ENCODE measurements at regions not wholly inside any gene's neighbourhood (a gene's known extent, or its start where the extent isn't known, plus 50 kb on each side); places are given as distances from the start of the nearest gene placed in this dataset.

- TF ChIP-seq, protein P1, sequence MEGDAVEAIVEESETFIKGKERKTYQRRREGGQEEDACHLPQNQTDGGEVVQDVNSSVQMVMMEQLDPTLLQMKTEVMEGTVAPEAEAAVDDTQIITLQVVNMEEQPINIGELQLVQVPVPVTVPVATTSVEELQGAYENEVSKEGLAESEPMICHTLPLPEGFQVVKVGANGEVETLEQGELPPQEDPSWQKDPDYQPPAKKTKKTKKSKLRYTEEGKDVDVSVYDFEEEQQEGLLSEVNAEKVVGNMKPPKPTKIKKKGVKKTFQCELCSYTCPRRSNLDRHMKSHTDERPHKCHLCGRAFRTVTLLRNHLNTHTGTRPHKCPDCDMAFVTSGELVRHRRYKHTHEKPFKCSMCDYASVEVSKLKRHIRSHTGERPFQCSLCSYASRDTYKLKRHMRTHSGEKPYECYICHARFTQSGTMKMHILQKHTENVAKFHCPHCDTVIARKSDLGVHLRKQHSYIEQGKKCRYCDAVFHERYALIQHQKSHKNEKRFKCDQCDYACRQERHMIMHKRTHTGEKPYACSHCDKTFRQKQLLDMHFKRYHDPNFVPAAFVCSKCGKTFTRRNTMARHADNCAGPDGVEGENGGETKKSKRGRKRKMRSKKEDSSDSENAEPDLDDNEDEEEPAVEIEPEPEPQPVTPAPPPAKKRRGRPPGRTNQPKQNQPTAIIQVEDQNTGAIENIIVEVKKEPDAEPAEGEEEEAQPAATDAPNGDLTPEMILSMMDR (IDR thresholded peaks at IDR 0.05): no peak
- no peak for TF ChIP-seq ZFX (IDR thresholded peaks at IDR 0.05; ENCODE audit: borderline replicate concordance)
These were observed 71.4 kb upstream of the CDH20 start for GRCh38 chr18:61261870-61262269.
